GM10266 (cell line): ENCODE measurements at regions not wholly inside any gene's neighbourhood (a gene's known extent, or its start where the extent isn't known, plus 50 kb on each side); places are given as distances from the start of the nearest gene placed in this dataset.
A peak's percentile ranks its signal among the peaks of the same experiment; 100 is the strongest.
"Not testable (repeated sequence)": the region's sequence is repeated elsewhere in the genome, so short reads cannot be mapped to it uniquely, and the experiment has no call there.

ENCODE experiments used
- DNase-seq: peaks from one replicate; pipeline ENCODE4 v3.0.0; 2012; ENCODE audit errors: extremely low spot score
- CTCF ChIP-seq: IDR thresholded peaks from 2 replicates; pipeline ENCODE4 v1.5.1; 2012; ENCODE audit warnings: mild to moderate bottlenecking, low read depth; ENCODE audit not compliant: control insufficient read depth, insufficient read depth; ENCODE audit errors: missing control alignments

- no peak for DNase-seq
- no peak for TF ChIP-seq CTCF
These were observed 59.4 kb downstream of the BLTP3B start for GRCh38 chr12:100083308-100083707.

- not testable (repeated sequence) for DNase-seq
These were observed 63.9 kb downstream of the BLTP3B start for GRCh38 chr12:100078777-100079176.

- DNase-seq: no peak
- no peak for TF ChIP-seq CTCF
These were observed 65.3 kb downstream of the BLTP3B start for GRCh38 chr12:100077367-100077766.

- no peak for TF ChIP-seq CTCF
- no peak for DNase-seq
These were observed 67.1 kb downstream of the BLTP3B start for GRCh38 chr12:100075598-100075997.

- TF ChIP-seq CTCF: no peak
- no peak for DNase-seq
These were observed 72.9 kb downstream of the BLTP3B start for GRCh38 chr12:100069795-100070194.

GRCh38 chr12:100068305-100068704 is 74.4 kb downstream of the BLTP3B start:
- no peak for DNase-seq
- no peak for TF ChIP-seq CTCF

GRCh38 chr12:100061814-100062213 is 77.1 kb upstream of the ANKS1B start:
- no peak for DNase-seq
- no peak for TF ChIP-seq CTCF

GRCh38 chr12:100058482-100059029 is 73.8 kb upstream of the ANKS1B start:
- TF ChIP-seq CTCF: no peak
- DNase-seq: peak; percentile 17

GRCh38 chr12:100046202-100046601 is 61.5 kb upstream of the ANKS1B start:
- not testable (repeated sequence) for DNase-seq
